Hepatocyte (in vitro differentiated cells): ENCODE measurements at regions not wholly inside any gene's neighbourhood (a gene's known extent, or its start where the extent isn't known, plus 50 kb on each side); places are given as distances from the start of the nearest gene placed in this dataset.

Experiments used
- DNase-seq: peaks from one replicate; pipeline ENCODE4 v3.0.0-alpha.2; 2016; ENCODE audit warnings: low spot score
- H2AFZ ChIP-seq: fragments of 200-600 bp; sonication (generic); 2 replicates; pipeline ENCODE4 v1.6.0; 2016; ENCODE audit warnings: antibody characterized with exemption, mild to moderate bottlenecking
- H3K27ac ChIP-seq: fragments of 200-600 bp; sonication (generic); 2 replicates; pipeline ENCODE4 v1.5.1; 2016; ENCODE audit warnings: mild to moderate bottlenecking
- H3K27me3 ChIP-seq: fragments of 200-600 bp; sonication (generic); 2 replicates; pipeline ENCODE4 v1.6.1; 2016
- H3K36me3 ChIP-seq: fragments of 200-600 bp; sonication (generic); replicated peaks from 2 replicates; pipeline ENCODE4 v1.5.1; 2016; ENCODE audit warnings: low read depth; ENCODE audit not compliant: insufficient read depth
- H3K4me1 ChIP-seq: fragments of 200-600 bp; sonication (generic); 2 replicates; pipeline ENCODE4 v1.5.1; 2016; ENCODE audit warnings: mild to moderate bottlenecking, moderate library complexity; ENCODE audit not compliant: insufficient read depth
- H3K4me2 ChIP-seq: fragments of 200-600 bp; sonication (generic); 2 replicates; pipeline ENCODE4 v1.6.0; 2016
- H3K4me3 ChIP-seq: fragments of 200-600 bp; sonication (generic); 2 replicates; pipeline ENCODE4 v1.5.1; 2016; ENCODE audit warnings: mild to moderate bottlenecking
- H3K79me2 ChIP-seq: fragments of 200-600 bp; sonication (generic); 2 replicates; pipeline ENCODE4 v1.6.0; 2017; ENCODE audit warnings: mild to moderate bottlenecking
- H3K9me2 ChIP-seq: fragments of 200-600 bp; sonication (generic); replicated peaks from 2 replicates; pipeline ENCODE4 v1.6.0; 2017; ENCODE audit warnings: mild to moderate bottlenecking; ENCODE audit not compliant: insufficient read depth
- H3K9me3 ChIP-seq: fragments of 200-600 bp; sonication (generic); 2 replicates; pipeline ENCODE4 v1.5.1; 2016; ENCODE audit warnings: low read depth, mild to moderate bottlenecking
- H4K20me1 ChIP-seq: fragments of 200-600 bp; sonication (generic); 2 replicates; pipeline ENCODE4 v1.6.0; 2016; ENCODE audit warnings: mild to moderate bottlenecking; ENCODE audit not compliant: insufficient read depth, poor library complexity, severe bottlenecking
- CTCF ChIP-seq: fragments of 200-600 bp; sonication (generic); IDR thresholded peaks from 2 replicates; pipeline ENCODE4 v1.5.1; 2016; ENCODE audit warnings: antibody characterized with exemption, mild to moderate bottlenecking; ENCODE audit not compliant: poor library complexity
- EZH2 ChIP-seq: fragments of 200-600 bp; sonication (generic); IDR thresholded peaks from 2 replicates; pipeline ENCODE4 v1.6.1; 2016; ENCODE audit warnings: antibody characterized with exemption, mild to moderate bottlenecking, borderline replicate concordance
- EZH2phosphoT487 ChIP-seq: fragments of 200-600 bp; sonication (generic); IDR thresholded peaks from one replicate; pipeline ENCODE4 v1.6.1; 2018; ENCODE audit warnings: antibody characterized with exemption, mild to moderate bottlenecking, low read depth, moderate library complexity; ENCODE audit not compliant: unreplicated experiment, severe bottlenecking
- WGBS: methylation state at CpG from one replicate; pipeline ENCODE4 v1.1.6; 2016; ENCODE audit warnings: low lambda C conversion rate; ENCODE audit errors: missing lambda C conversion rate; 5-methylcytosine and 5-hydroxymethylcytosine counted together

GRCh38 chr4:11197631-11198341 is 230.9 kb downstream of the HS3ST1 start:
- Histone ChIP-seq H3K9me2 (no peaks in the 10 kb centered on the region), H3K79me2 (no peaks in the 10 kb centered on the region), H3K4me3 (no peak overlapping the region), H3K4me2 (no peak overlapping the region), H2AFZ (no peak overlapping the region), H3K9me3 (no peaks in the 10 kb centered on the region), H3K36me3 (no peaks in the 10 kb centered on the region), H3K4me1 (no peaks in the 10 kb centered on the region), H3K27ac (no peak overlapping the region), H3K27me3 (no peaks in the 10 kb centered on the region), H4K20me1 (no peaks in the 10 kb centered on the region)
- 73% methylated on average over 8 of the region's 8 CpGs for WGBS
- TF ChIP-seq CTCF (no peak), EZH2 (no peak), EZH2phosphoT487 (no peak)
- DNase-seq: no peak

- Histone ChIP-seq H3K79me2 (no peaks in the 10 kb centered on the region), H4K20me1 (no peaks in the 10 kb centered on the region), H3K9me2 (no peaks in the 10 kb centered on the region), H3K27me3 (no peaks in the 10 kb centered on the region), H3K4me2 (no peak overlapping the region), H3K4me3 (no peak overlapping the region), H2AFZ (no peak overlapping the region), H3K36me3 (no peaks in the 10 kb centered on the region), H3K4me1 (no peaks in the 10 kb centered on the region), H3K27ac (no peak overlapping the region), H3K9me3 (no peaks in the 10 kb centered on the region)
- no peak for DNase-seq
- TF ChIP-seq CTCF: no peak
- TF ChIP-seq EZH2phosphoT487: no peak
- TF ChIP-seq EZH2: no peak
- 68% methylated on average over 4 of the region's 4 CpGs for WGBS
Observed at GRCh38 chr4:11196927-11197522, 231.7 kb downstream of the HS3ST1 start.

- no peak for DNase-seq
- Histone ChIP-seq H3K27ac (no peak overlapping the region), H4K20me1 (no peaks in the 10 kb centered on the region), H3K4me3 (no peak overlapping the region), H3K36me3 (no peaks in the 10 kb centered on the region), H3K79me2 (no peaks in the 10 kb centered on the region), H3K9me3 (no peaks in the 10 kb centered on the region), H2AFZ (no peak overlapping the region), H3K4me2 (no peak overlapping the region), H3K9me2 (no peaks in the 10 kb centered on the region), H3K4me1 (no peaks in the 10 kb centered on the region), H3K27me3 (no peaks in the 10 kb centered on the region)
- 70% methylated on average over 3 of the region's 3 CpGs for WGBS
- no peak for TF ChIP-seq EZH2phosphoT487
- no peak for TF ChIP-seq CTCF
- no peak for TF ChIP-seq EZH2
Observed at GRCh38 chr4:11194431-11194830, 234.3 kb downstream of the HS3ST1 start.
